Esophagus muscularis mucosa (tissue), 3 donors: ENCODE measurements at regions not wholly inside any gene's neighbourhood (a gene's known extent, or its start where the extent isn't known, plus 50 kb on each side); places are given as distances from the start of the nearest gene placed in this dataset.
"Not testable (repeated sequence)": the region's sequence is repeated elsewhere in the genome, so short reads cannot be mapped to it uniquely, and the experiment has no call there.

ENCODE experiments used
- POLR2A ChIP-seq: fragments of 450-650 bp; IDR thresholded peaks from one replicate; pipeline ENCODE4 v1.6.1; 2017; ENCODE audit warnings: antibody characterized with exemption, moderate library complexity, mild to moderate bottlenecking, low read depth
- POLR2AphosphoS5 ChIP-seq, 2 donors: sonication (generic); formaldehyde crosslinking; IDR thresholded peaks; one replicate each; pipeline ENCODE4 v1.6.1; 2017; ENCODE audit warnings: antibody characterized with exemption in 2 of 2
- TF ChIP-seq, protein P1 (sequence below), 3 experiments: fragments of 200-600 bp in 2 of 3; fragments of 450-650 bp in 1 of 3; sonication (generic) in 2 of 3; IDR thresholded peaks; one replicate each; pipeline ENCODE4 v1.5.1; 2017 to 2019; ENCODE audit warnings: antibody characterized with exemption in 3 of 3, mild to moderate bottlenecking in 2 of 3, moderate library complexity in 1 of 3

DNA sequence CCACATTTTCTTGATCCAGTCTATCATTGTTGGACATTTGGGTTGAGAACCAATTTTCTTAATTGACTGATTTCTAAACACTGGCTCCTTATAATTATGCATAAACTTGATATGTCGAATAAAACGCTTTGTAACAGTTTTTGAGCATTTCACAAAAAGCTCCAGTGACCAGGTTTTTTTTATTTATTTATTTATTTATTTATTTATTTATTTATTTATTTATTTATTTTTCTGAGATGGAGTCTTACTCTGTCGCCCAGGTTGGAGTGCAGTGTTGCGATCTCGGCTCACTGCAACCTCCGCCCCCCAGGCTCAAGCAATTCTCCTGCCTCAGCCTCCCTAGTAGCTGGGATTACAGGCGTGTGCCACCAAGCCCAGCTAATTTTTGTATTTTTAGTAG lies 71.4 kb downstream of the LHX9 start:
- TF ChIP-seq, protein P1, sequence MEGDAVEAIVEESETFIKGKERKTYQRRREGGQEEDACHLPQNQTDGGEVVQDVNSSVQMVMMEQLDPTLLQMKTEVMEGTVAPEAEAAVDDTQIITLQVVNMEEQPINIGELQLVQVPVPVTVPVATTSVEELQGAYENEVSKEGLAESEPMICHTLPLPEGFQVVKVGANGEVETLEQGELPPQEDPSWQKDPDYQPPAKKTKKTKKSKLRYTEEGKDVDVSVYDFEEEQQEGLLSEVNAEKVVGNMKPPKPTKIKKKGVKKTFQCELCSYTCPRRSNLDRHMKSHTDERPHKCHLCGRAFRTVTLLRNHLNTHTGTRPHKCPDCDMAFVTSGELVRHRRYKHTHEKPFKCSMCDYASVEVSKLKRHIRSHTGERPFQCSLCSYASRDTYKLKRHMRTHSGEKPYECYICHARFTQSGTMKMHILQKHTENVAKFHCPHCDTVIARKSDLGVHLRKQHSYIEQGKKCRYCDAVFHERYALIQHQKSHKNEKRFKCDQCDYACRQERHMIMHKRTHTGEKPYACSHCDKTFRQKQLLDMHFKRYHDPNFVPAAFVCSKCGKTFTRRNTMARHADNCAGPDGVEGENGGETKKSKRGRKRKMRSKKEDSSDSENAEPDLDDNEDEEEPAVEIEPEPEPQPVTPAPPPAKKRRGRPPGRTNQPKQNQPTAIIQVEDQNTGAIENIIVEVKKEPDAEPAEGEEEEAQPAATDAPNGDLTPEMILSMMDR (IDR thresholded peaks at IDR 0.05) = not testable (repeated sequence)
- TF ChIP-seq POLR2A; POLR2AphosphoS5 (IDR thresholded peaks at IDR 0.05): not testable (repeated sequence)
